K562 (cell line): ENCODE measurements at regions not wholly inside any gene's neighbourhood (a gene's known extent, or its start where the extent isn't known, plus 50 kb on each side); places are given as distances from the start of the nearest gene placed in this dataset.

ENCODE experiments used
- ATAC-seq: fragments of 200-7000 bp; cut with Tn5 transposase; 3 replicates; pipeline ENCODE4 v1.9.1; 2020; ENCODE audit warnings: moderate library complexity
- BruUV-seq: library from RNA; stranded (reverse); fragments of 400-500 nt; replicated peaks from 2 replicates; lab custom pipeline; 2021; lab: Mats Ljungman, UMichigan
- CTCF ChIA-PET: fragments of 300-600 bp; formaldehyde crosslinking; extraction: SDS; loops from one replicate; lab custom pipeline; 2021; ENCODE audit warnings: low intra/inter-chr PET ratio; lab: Yijun Ruan, JAX
- POLR2A ChIA-PET: fragments of 300-600, 350-650 bp; sonication (Branson Sonifier 250); formaldehyde crosslinking; extraction: SDS; loops from one replicate; lab custom pipeline; 2021; ENCODE audit warnings: antibody characterized with exemption, inconsistent platforms; lab: Yijun Ruan, JAX
- DNase-seq, 4 experiments: peaks; one replicate each; pipeline versions ENCODE4 v3.0.0 to v3.0.0-alpha.2; 2011 to 2018; ENCODE audit warnings: low spot score in 3 of 4, mixed read lengths in 3 of 4; ENCODE audit errors: extremely low read depth in 1 of 4
- FAIRE-seq: peaks from 2 replicates; lab custom pipeline; 2011; peaks lifted over from hg19 to GRCh38; lab: Jason Lieb, UNC
- H2AFZ ChIP-seq: 2 replicates; pipeline ENCODE4 v1.6.0; 2011; ENCODE audit warnings: low read depth, low read length, control low read depth, inconsistent platforms
- H3K27ac ChIP-seq: fragments of 200-600 bp; 3 replicates; pipeline ENCODE4 v1.8.0; 2011; ENCODE audit warnings: low read depth, mild to moderate bottlenecking, control low read depth, inconsistent platforms, low read length, moderate library complexity, mixed read lengths; ENCODE audit errors: extremely low read depth
- H3K27me3 ChIP-seq, 2 experiments: fragments of 300-600 bp in 1 of 2; 2 replicates in 1 of 2; 3 replicates in 1 of 2; pipeline versions ENCODE4 v1.6.0 to v1.8.0; 2011; ENCODE audit warnings: inconsistent platforms in 2 of 2, low read length in 2 of 2, mild to moderate bottlenecking in 1 of 2, mixed read lengths in 1 of 2, moderate library complexity in 1 of 2; ENCODE audit not compliant: control insufficient read depth in 2 of 2, insufficient read depth in 2 of 2
- H3K36me3 ChIP-seq: fragments of 300-600 bp; 3 replicates; pipeline ENCODE4 v1.8.0; 2011; ENCODE audit warnings: mild to moderate bottlenecking, low read length, inconsistent platforms; ENCODE audit not compliant: control insufficient read depth, insufficient read depth
- H3K4me1 ChIP-seq, 2 experiments: fragments of 200-600 bp in 1 of 2; replicated peaks in 1 of 2; 2 replicates in 1 of 2; 3 replicates in 1 of 2; pipeline versions ENCODE4 v1.5.1 to v1.8.0; 2011; ENCODE audit warnings: inconsistent platforms in 2 of 2, low read length in 2 of 2, mild to moderate bottlenecking in 1 of 2, mixed read lengths in 1 of 2, moderate library complexity in 1 of 2; ENCODE audit not compliant: control insufficient read depth in 2 of 2, insufficient read depth in 2 of 2
- H3K4me2 ChIP-seq: 2 replicates; pipeline ENCODE4 v1.6.1; 2011; ENCODE audit warnings: low read length, control low read depth, inconsistent platforms, mixed read lengths; ENCODE audit not compliant: insufficient read depth
- H3K4me3 ChIP-seq: fragments of 200-600 bp; sonication (generic), shearing (Covaris generic); 2 replicates; pipeline ENCODE4 v1.5.1; 2016; ENCODE audit warnings: control low read depth, inconsistent platforms
- H3K79me2 ChIP-seq: fragments of 200-600 bp; 3 replicates; pipeline ENCODE4 v1.8.0; 2011; ENCODE audit warnings: low read length, inconsistent platforms; ENCODE audit not compliant: control insufficient read depth, insufficient read depth
- H3K9ac ChIP-seq, 2 experiments: 2 replicates each; pipeline versions ENCODE4 v1.6.0 to v1.6.1; 2011; ENCODE audit warnings: low read depth in 2 of 2, low read length in 2 of 2, control low read depth in 1 of 2, inconsistent platforms in 1 of 2, mild to moderate bottlenecking in 1 of 2, mixed read lengths in 1 of 2; ENCODE audit not compliant: insufficient read depth in 1 of 2
- H3K9me1 ChIP-seq: one replicate; pipeline ENCODE4 v1.6.0; 2011; ENCODE audit warnings: inconsistent platforms, mild to moderate bottlenecking, low read length, moderate library complexity; ENCODE audit not compliant: control insufficient read depth, insufficient read depth
- H3K9me3 ChIP-seq: replicated peaks from 2 replicates; pipeline ENCODE4 v1.5.1; 2011; ENCODE audit warnings: low read depth, low read length, inconsistent platforms; ENCODE audit not compliant: control insufficient read depth, insufficient read depth
- H4K20me1 ChIP-seq: replicated peaks from 2 replicates; pipeline ENCODE4 v1.6.1; 2011; ENCODE audit warnings: low read length, inconsistent platforms, mixed read lengths; ENCODE audit not compliant: control insufficient read depth, insufficient read depth
- ADNP ChIP-seq: fragments of 200-800 bp; sonication (Bioruptor generic); IDR thresholded peaks from 2 replicates; pipeline ENCODE4 v1.6.1; 2016; ENCODE audit warnings: missing genetic modification characterization, missing compliant biosample characterization
- AFF1 ChIP-seq, 2 experiments: fragments of 450-650 bp; IDR thresholded peaks; 2 replicates each; pipeline ENCODE4 v1.6.1; 2018; ENCODE audit warnings: mild to moderate bottlenecking in 2 of 2, low read depth in 1 of 2; ENCODE audit not compliant: partially characterized antibody in 2 of 2
- GABPB2 ChIP-seq: fragments of 250-450 bp; sonication (Bioruptor Pico); conservative IDR thresholded peaks from 2 replicates; pipeline ENCODE4 v1.5.1; 2021; ENCODE audit warnings: mild to moderate bottlenecking
- ZBTB34 ChIP-seq: fragments of 250-450 bp; sonication (Bioruptor Pico); IDR thresholded peaks from 2 replicates; pipeline ENCODE4 v1.8.0; 2021; ENCODE audit warnings: mild to moderate bottlenecking, moderate library complexity
- ZFP30 ChIP-seq: fragments of 250-450 bp; sonication (Bioruptor Pico); IDR thresholded peaks from 2 replicates; pipeline ENCODE4 v1.8.0; 2022; ENCODE audit warnings: moderate library complexity, mild to moderate bottlenecking, inconsistent platforms, borderline replicate concordance
- WGBS: fragments of 100-300 bp; shearing (Covaris generic); methylation state at CpG from one replicate; pipeline ENCODE4 v1.1.6; 2016; ENCODE audit warnings: low coverage, mixed read lengths; ENCODE audit not compliant: insufficient coverage; ENCODE audit errors: missing lambda C conversion rate; 5-methylcytosine and 5-hydroxymethylcytosine counted together
- in situ Hi-C: fragments of 300-500 bp; cut with MboI; formaldehyde crosslinking; loops from 4 replicates; pipeline ENCODE4 v1.15.0; 2018; ENCODE audit warnings: inconsistent platforms, mixed read lengths
- intact Hi-C: fragments of 100-400 bp; cut with micrococcal nuclease; formaldehyde crosslinking; loops from 2 replicates; pipeline ENCODE4 v1.14.2; 2022

GRCh38 chr4:67006791-67007190 lies 538.5 kb downstream of the CENPC start:
- BruUV-seq: no TSS peak

More at GRCh38 chr4:67006791-67007190, 538.5 kb downstream of the CENPC start:
- Histone ChIP-seq H3K4me3 (no peak overlapping the region), H3K36me3 (no peaks in the 10 kb centered on the region), H3K79me2 (no peaks in the 10 kb centered on the region)
- 7% methylated on average over 3 of the region's 3 CpGs for WGBS
- in situ Hi-C loops: no loop called here
- TF ChIP-seq AFF1 (IDR thresholded peaks at IDR 0.05; ENCODE audit: low read depth in 1 of 2, partially characterized antibody in 2 of 2): no peak
- TF ChIP-seq GABPB2 (CRISPR knock-in tag): no peak
- no peak for TF ChIP-seq ZBTB34
- no peak for TF ChIP-seq ADNP
- no peak for TF ChIP-seq ZFP30 (CRISPR knock-in tag)
- TF ChIP-seq, all 486 proteins: peak for 0
- DNase-seq: no peak
- Histone ChIP-seq H3K27ac (no peak overlapping the region), H3K4me2 (no peak overlapping the region), H3K4me1 (no peaks in the 10 kb centered on the region), H3K27me3 (no peaks in the 10 kb centered on the region), H3K9ac (no peak overlapping the region), H4K20me1 (no peaks in the 10 kb centered on the region), H2AFZ (no peak overlapping the region), H3K9me1 (no peaks in the 10 kb centered on the region), H3K9me3 (no peaks in the 10 kb centered on the region)
- CTCF ChIA-PET: no interaction called here
- intact Hi-C loops: no loop called here
- no peak for ATAC-seq
- FAIRE-seq: no peak
- POLR2A ChIA-PET: no interaction called here
